ENCODE measurements at regions not wholly inside any gene's neighbourhood (a gene's known extent, or its start where the extent isn't known, plus 50 kb on each side); places are given as distances from the start of the nearest gene placed in this dataset.

DNA sequence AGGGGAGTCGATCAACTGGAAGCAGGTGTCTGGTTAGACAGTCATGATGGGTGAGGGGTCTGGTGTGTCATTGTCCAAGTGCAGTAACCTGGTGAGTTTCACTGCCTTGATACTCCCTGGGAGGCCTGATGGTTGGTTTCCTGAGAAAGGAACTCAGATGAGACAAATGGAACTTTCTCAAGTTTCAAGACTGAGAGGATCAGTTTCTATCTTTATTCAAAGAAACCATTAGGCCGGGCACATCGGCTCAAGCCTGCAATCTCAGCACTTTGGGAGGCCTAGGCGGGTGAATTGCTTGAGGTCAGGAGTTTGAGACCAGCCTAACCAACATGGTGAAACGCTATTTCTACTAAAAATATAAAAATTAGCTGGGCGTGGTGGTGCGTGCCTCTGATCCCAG is 776.1 kb downstream of the AACS start:
- TF ChIP-seq POLR2A (IDR thresholded peaks at IDR 0.05) (no peak), CTCF (IDR thresholded peaks at IDR 0.05) (no peak)

All from stomach (tissue), 4 donors.